Ishikawa (cell line): ENCODE measurements at regions not wholly inside any gene's neighbourhood (a gene's known extent, or its start where the extent isn't known, plus 50 kb on each side); places are given as distances from the start of the nearest gene placed in this dataset.

Source experiments
- CEBPB ChIP-seq: IDR thresholded peaks from 2 replicates; pipeline ENCODE4 v1.6.1; 2012
- CREB1 ChIP-seq: IDR thresholded peaks from 2 replicates; pipeline ENCODE4 v1.6.1; 2012; ENCODE audit warnings: low read depth
- EGR1 ChIP-seq: IDR thresholded peaks from 2 replicates; pipeline ENCODE4 v1.6.1; 2012
- EP300 ChIP-seq: IDR thresholded peaks from 2 replicates; pipeline ENCODE4 v1.6.1; 2012; ENCODE audit warnings: borderline replicate concordance
- FOXM1 ChIP-seq: IDR thresholded peaks from 2 replicates; pipeline ENCODE4 v1.6.1; 2012; ENCODE audit warnings: low read depth, borderline replicate concordance
- MAX ChIP-seq: IDR thresholded peaks from 2 replicates; pipeline ENCODE4 v1.6.1; 2012
- NFIC ChIP-seq: IDR thresholded peaks from 2 replicates; pipeline ENCODE4 v1.6.1; 2012
- RAD21 ChIP-seq: IDR thresholded peaks from 2 replicates; pipeline ENCODE4 v1.6.1; 2012; ENCODE audit warnings: low read depth
- TAF1 ChIP-seq: IDR thresholded peaks from 2 replicates; pipeline ENCODE4 v1.6.1; 2012; ENCODE audit warnings: low read depth, mild to moderate bottlenecking
- TCF12 ChIP-seq: IDR thresholded peaks from 2 replicates; pipeline ENCODE4 v1.6.1; 2012; ENCODE audit warnings: low read depth
- TEAD4 ChIP-seq: IDR thresholded peaks from 2 replicates; pipeline ENCODE4 v1.6.1; 2012
- YY1 ChIP-seq: IDR thresholded peaks from 2 replicates; pipeline ENCODE4 v1.6.1; 2012; ENCODE audit warnings: low read depth
- ZBTB7A ChIP-seq: IDR thresholded peaks from 2 replicates; pipeline ENCODE4 v1.6.1; 2012; ENCODE audit warnings: low read depth
- TF ChIP-seq, protein P1 (sequence below): IDR thresholded peaks from 2 replicates; pipeline ENCODE4 v1.6.1; 2012
- TF ChIP-seq, protein P2 (sequence below): IDR thresholded peaks from 2 replicates; pipeline ENCODE4 v1.6.1; 2012; ENCODE audit warnings: low read depth, mild to moderate bottlenecking

DNA sequence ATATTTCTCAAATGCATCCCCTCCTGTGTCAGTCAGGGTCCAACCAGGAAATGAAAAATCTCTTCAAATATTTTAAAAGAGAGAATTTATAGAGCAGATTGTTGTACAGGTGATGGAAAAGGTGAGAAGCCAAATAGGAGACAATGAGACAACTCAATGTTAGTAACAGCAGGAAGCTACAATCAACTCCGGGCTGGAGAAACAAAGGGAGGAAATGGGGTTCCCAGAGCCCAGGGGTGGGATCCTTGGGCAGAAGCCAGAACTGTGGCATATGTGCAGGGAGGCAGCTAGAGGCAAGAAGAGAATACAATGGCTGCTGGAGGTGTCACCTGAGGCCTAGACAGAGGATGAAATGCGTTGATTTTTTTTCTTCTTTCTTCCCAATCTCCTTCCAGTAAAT is 361.8 kb upstream of the ACTBL2 start:
- TF ChIP-seq FOXM1 (peak; percentile 76; the same call in 1 of the 2 replicates), MAX (no peak), ZBTB7A (no peak), YY1 (no peak), EGR1 (no peak), TCF12 (peak; percentile 86), NFIC (peak; percentile 78), EP300 (peak; percentile 87), CEBPB (no peak), CREB1 (no peak), TEAD4 (peak; percentile 28; the same call in 1 of the 2 replicates), RAD21 (no peak)
- TF ChIP-seq, protein P1, sequence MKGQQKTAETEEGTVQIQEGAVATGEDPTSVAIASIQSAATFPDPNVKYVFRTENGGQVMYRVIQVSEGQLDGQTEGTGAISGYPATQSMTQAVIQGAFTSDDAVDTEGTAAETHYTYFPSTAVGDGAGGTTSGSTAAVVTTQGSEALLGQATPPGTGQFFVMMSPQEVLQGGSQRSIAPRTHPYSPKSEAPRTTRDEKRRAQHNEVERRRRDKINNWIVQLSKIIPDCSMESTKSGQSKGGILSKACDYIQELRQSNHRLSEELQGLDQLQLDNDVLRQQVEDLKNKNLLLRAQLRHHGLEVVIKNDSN = no peak
- TF ChIP-seq, protein P2, sequence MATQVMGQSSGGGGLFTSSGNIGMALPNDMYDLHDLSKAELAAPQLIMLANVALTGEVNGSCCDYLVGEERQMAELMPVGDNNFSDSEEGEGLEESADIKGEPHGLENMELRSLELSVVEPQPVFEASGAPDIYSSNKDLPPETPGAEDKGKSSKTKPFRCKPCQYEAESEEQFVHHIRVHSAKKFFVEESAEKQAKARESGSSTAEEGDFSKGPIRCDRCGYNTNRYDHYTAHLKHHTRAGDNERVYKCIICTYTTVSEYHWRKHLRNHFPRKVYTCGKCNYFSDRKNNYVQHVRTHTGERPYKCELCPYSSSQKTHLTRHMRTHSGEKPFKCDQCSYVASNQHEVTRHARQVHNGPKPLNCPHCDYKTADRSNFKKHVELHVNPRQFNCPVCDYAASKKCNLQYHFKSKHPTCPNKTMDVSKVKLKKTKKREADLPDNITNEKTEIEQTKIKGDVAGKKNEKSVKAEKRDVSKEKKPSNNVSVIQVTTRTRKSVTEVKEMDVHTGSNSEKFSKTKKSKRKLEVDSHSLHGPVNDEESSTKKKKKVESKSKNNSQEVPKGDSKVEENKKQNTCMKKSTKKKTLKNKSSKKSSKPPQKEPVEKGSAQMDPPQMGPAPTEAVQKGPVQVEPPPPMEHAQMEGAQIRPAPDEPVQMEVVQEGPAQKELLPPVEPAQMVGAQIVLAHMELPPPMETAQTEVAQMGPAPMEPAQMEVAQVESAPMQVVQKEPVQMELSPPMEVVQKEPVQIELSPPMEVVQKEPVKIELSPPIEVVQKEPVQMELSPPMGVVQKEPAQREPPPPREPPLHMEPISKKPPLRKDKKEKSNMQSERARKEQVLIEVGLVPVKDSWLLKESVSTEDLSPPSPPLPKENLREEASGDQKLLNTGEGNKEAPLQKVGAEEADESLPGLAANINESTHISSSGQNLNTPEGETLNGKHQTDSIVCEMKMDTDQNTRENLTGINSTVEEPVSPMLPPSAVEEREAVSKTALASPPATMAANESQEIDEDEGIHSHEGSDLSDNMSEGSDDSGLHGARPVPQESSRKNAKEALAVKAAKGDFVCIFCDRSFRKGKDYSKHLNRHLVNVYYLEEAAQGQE = no peak

- no peak for TF ChIP-seq ZBTB7A
- TF ChIP-seq FOXM1 = no peak
- no peak for TF ChIP-seq CEBPB
- TF ChIP-seq EGR1 = no peak
- no peak for TF ChIP-seq TCF12
- no peak for TF ChIP-seq TEAD4
- no peak for TF ChIP-seq YY1
- no peak for TF ChIP-seq NFIC
- TF ChIP-seq TAF1 = no peak
- TF ChIP-seq CREB1 = no peak
- TF ChIP-seq EP300 = no peak
- TF ChIP-seq MAX = no peak
- no peak for TF ChIP-seq RAD21
- TF ChIP-seq, protein P1 = no peak
These were observed 360.4 kb upstream of the ACTBL2 start for GRCh38 chr5:57843059-57843367.

GRCh38 chr5:57842364-57843058 is 359.9 kb upstream of the ACTBL2 start:
- TF ChIP-seq NFIC (no peak), ZBTB7A (no peak), FOXM1 (no peak), CEBPB (no peak), EP300 (no peak), TEAD4 (no peak), TCF12 (no peak), CREB1 (no peak), YY1 (no peak), TAF1 (no peak), RAD21 (no peak), MAX (no peak)
- TF ChIP-seq, protein P1 = no peak
- TF ChIP-seq, protein P2 = no peak

- TF ChIP-seq, protein P1 = no peak
- TF ChIP-seq, protein P2 = no peak
- TF ChIP-seq EGR1 (no peak), MAX (peak; percentile 66; the same call in 1 of the 2 replicates), CREB1 (no peak), TEAD4 (peak; percentile 99), YY1 (peak; percentile 75; the same call in 1 of the 2 replicates), RAD21 (peak; percentile 17; the same call in 1 of the 2 replicates), CEBPB (peak; percentile 66), FOXM1 (peak; percentile 98), EP300 (peak; percentile 99), NFIC (peak; percentile 91), ZBTB7A (no peak), TAF1 (no peak), TCF12 (peak; percentile 99)
These were observed 359.2 kb upstream of the ACTBL2 start for GRCh38 chr5:57841676-57842363.
